GM10248 (cell line): ENCODE measurements at regions not wholly inside any gene's neighbourhood (a gene's known extent, or its start where the extent isn't known, plus 50 kb on each side); places are given as distances from the start of the nearest gene placed in this dataset.
"Not testable (repeated sequence)": the region's sequence is repeated elsewhere in the genome, so short reads cannot be mapped to it uniquely, and the experiment has no call there.

Source experiments
- CTCF ChIA-PET: fragments of 300-600 bp; sonication (Branson Sonifier 250); formaldehyde crosslinking; extraction: SDS; loops from one replicate; lab custom pipeline; 2021; ENCODE audit warnings: antibody characterized with exemption; lab: Yijun Ruan, JAX
- POLR2A ChIA-PET: fragments of 350-650 bp; sonication (Branson Sonifier 250); formaldehyde crosslinking; extraction: SDS; loops from one replicate; lab custom pipeline; 2020; ENCODE audit warnings: antibody characterized with exemption; lab: Yijun Ruan, JAX
- DNase-seq: peaks from one replicate; pipeline ENCODE4 v3.0.0; 2012; ENCODE audit errors: extremely low spot score
- TF ChIP-seq, protein P1 (sequence below): IDR thresholded peaks from 2 replicates; pipeline ENCODE4 v1.5.1; 2012; ENCODE audit warnings: mild to moderate bottlenecking, low read depth; ENCODE audit errors: extremely low read depth, missing control alignments, control extremely low read depth

DNA sequence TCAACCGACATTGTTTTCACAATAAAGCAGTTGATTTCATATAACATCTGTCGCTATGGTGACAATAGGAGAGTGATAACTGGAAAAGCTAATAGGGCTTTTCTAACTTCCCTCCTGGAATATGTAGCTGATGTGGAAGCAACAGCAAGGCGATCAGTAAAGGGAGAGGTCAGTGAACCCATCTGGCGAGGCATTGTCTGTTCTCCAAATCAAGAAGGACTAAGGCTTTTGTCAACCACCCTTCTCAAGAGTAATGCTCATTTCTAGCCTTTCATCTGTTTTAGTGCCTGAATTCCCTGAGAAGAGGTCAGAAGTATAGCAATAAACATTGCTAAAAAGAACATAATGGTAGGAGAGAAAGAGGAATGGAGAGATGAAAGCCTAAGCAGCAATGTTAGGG, 201.3 kb downstream of the AKAP7 start:
- TF ChIP-seq, protein P1, sequence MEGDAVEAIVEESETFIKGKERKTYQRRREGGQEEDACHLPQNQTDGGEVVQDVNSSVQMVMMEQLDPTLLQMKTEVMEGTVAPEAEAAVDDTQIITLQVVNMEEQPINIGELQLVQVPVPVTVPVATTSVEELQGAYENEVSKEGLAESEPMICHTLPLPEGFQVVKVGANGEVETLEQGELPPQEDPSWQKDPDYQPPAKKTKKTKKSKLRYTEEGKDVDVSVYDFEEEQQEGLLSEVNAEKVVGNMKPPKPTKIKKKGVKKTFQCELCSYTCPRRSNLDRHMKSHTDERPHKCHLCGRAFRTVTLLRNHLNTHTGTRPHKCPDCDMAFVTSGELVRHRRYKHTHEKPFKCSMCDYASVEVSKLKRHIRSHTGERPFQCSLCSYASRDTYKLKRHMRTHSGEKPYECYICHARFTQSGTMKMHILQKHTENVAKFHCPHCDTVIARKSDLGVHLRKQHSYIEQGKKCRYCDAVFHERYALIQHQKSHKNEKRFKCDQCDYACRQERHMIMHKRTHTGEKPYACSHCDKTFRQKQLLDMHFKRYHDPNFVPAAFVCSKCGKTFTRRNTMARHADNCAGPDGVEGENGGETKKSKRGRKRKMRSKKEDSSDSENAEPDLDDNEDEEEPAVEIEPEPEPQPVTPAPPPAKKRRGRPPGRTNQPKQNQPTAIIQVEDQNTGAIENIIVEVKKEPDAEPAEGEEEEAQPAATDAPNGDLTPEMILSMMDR = no peak
- ChIA-PET POLR2A (no interaction called here), CTCF (no interaction called here)
- DNase-seq = no peak

DNA sequence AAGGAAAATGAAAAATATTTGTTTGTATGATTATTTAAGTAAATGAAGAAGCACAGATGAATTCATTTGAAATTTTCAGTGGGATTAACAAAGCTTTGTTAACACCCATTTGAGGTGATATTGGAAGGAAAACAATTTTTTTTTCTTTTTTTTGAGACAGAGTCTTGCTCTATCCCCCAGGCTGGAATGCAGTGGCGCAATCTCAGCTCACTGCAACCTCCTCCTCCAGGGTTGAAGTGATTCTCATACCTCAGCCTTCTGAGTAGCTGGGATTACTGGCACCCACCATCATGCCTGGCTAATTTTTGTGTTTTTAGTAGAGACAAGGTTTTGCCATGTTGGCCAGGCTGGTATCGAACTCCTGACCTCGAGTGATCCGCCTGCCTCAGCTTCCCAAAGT, 211.6 kb downstream of the AKAP7 start:
- POLR2A ChIA-PET, DNase-seq: not testable (repeated sequence)
- CTCF ChIA-PET = interaction anchor here (1.7 kb wide), 1 partner anchor 94 kb away, joined by 3 read pairs; no protein-coding TSS in a partner anchor

DNA sequence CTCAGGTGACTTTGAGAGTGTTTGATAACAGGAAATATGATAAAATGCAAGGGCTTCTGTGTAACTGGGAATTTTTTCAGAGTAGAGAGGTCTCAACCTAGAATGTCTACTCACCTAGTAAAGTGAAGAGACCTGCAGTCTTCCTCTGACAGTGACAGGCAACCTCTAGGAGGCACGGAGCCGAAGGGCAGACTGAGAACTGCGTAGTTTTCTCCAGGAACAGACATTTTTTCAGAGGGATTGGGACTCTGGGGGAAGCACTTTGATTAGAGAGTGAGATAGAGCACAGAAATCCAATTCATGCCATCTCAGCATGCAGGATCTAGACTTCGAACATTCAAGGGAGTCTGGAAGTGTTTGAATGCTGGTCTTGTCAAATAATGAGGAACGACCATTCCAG, 213.3 kb downstream of the AKAP7 start:
- TF ChIP-seq, protein P1 = no peak
- CTCF ChIA-PET = interaction anchor here (2.2 kb wide), 1 partner anchor 14 kb away, joined by 5 read pairs; no protein-coding TSS in a partner anchor
- POLR2A ChIA-PET = no interaction called here
- no peak for DNase-seq

DNA sequence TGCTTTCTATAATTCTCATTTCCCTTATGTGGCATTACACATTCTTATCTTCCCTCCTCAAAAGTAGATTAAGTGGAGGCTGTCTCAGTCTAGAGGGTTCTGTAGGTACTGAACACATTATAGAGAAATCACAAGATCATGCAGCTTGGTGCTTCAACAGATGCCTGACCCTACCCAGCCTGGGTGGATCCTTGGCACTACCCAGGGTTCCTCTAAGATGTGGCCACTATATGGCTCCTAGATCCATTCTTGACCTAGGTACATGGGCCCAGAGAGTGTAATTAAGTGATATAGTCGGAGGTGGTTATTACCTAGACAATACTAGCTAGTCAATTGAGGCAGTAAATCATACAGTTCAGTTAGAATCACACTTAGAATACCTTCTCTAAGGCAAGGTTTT, 213.9 kb downstream of the AKAP7 start:
- ChIA-PET CTCF (interaction anchor here (2.2 kb wide), 1 partner anchor 15 kb away, joined by 5 read pairs; no protein-coding TSS in a partner anchor), POLR2A (no interaction called here)
- TF ChIP-seq, protein P1 = no peak
- DNase-seq = no peak

DNA sequence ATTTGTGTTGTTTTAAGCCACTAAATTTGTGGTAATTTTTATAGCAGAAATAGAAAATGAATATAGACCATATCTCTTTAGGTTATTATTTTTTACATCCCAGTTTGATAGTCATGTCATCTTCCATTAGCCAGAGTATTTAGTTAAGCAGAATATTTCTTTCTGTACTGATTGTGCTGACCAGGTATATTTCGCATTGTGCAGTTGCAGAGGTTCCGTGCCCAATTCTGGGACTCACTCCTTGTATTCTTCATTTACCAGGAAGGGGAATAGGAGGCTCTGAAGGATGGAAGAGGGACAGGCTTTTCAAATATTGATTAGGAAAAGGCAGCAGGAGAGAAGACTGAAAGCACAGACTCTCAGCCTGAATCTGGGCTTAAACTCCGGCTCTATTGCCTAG, 217.8 kb downstream of the AKAP7 start:
- no peak for DNase-seq
- ChIA-PET CTCF (no interaction called here), POLR2A (no interaction called here)

DNA sequence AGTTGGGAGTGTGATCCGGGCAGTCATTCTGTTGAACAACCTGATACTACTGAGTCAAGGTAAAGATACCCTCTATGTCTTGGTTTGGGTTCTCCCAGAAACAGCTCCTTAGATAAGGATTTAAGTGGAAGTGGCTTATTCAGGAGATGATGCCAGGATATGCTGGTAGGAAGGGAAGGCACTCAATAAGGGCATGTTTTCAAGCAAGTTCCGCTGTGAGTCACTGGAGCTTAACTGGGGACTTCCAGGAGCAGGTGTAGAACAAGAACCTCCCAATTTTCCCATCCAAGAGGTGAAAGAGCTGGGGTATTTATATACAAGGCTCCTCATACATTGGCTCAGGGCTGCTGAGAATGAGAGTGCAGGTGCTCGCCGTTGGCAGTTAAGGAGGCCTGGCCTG, 218.6 kb downstream of the AKAP7 start:
- TF ChIP-seq, protein P1 = no peak
- CTCF ChIA-PET = no interaction called here
- DNase-seq = no peak
- POLR2A ChIA-PET = no interaction called here

More for the DNA sequence above, 217.8 kb downstream of the AKAP7 start:
- TF ChIP-seq, protein P1 = no peak

DNA sequence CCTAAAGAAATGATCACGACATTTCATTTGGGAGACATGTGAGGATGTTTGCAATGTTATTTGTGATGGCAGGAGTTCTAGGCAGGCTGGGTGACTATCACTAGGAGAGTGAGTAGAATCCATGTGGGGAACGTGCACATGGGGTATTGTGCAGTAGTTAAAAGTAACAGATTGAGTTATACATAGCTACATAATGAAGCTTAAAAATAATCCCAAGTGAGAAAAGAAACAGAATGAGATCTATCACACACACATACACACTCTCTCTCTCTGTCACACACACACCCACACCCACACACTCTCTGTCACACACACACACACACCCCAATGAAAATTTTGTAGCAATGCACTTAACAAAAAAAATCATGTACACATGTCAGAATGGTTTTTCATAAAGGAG, 218.7 kb upstream of the ARG1 start:
- CTCF ChIA-PET = no interaction called here
- POLR2A ChIA-PET = no interaction called here
- TF ChIP-seq, protein P1 = no peak
- DNase-seq = no peak
